ENCODE measurements at regions not wholly inside any gene's neighbourhood (a gene's known extent, or its start where the extent isn't known, plus 50 kb on each side); places are given as distances from the start of the nearest gene placed in this dataset.

DNA sequence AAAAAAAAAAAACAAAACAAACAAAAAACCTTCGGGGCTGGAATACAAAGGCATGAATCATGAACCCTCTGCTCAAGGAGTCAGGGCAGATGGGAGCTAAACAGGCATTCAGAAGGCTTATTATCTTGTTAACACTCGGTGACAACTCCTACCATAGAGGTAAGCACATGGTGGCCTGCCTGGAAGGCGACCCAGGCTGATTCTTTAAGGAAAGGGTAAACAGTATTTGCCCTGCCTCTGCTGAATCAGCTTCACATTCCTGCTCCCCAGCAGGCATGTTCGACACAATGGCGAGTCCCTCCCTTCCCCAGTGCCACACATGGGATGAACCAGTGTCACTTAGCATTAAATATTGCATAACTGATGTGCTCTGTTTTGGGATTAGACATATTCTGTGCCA lies 191.9 kb downstream of the ARL4C start:
- DNase-seq, result no peak

DNA sequence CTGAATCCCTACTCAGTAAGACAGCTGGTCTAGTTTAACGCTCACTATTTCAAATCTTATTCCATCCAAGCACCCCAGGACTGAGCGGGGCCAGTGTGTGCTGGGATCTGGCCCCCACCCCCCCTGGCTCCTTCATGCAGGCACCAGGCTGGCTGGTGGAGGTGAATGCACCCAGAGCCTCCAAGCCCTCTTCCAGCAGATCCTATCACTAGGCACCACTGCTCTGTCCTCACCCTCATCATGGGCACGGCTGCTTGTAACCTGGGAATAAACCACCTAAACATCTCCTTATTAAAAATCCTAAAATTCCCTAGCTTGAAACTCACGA lies 194.3 kb downstream of the ARL4C start:
- DNase-seq, result no peak

DNA sequence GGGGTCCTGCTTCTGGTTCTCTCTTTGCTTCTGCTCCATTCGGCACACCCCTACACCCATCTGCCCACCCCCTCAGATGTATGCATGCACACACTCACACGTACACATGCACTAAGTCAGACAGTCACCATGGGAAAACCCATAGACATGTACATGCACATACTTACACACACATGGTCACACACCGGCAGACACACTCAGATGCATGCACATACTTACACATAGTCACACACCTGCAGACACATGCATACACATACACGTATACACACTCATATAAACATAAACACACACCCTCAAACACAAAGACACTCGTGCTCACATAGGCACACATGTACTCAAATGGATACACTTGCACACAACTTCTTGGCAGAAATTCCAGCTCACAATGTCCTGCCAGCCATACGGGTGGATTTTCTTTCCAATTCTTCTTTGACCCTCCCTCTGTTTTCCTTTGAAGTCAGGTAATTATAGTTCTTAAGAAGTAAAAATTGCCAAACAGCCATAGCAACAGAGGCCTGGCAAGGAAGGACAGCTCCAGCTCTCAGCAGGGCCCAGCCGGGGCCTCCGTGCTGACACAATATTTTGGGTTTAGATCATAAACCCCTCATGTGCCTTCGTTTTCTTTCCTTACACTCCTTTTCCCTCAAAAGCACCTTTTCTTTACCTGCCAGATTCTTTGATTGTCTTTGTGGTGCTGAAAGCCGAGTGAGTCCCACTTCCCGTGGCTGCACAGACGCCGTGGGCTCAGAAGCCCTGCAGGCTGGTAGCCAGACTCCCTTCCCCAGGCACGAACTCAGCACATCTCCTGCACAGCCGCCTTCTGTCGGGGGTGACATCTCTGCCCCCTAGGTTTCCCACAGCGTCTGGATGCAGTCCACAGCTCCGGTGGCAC lies 195.7 kb downstream of the ARL4C start:
- DNase-seq, result no peak

DNA sequence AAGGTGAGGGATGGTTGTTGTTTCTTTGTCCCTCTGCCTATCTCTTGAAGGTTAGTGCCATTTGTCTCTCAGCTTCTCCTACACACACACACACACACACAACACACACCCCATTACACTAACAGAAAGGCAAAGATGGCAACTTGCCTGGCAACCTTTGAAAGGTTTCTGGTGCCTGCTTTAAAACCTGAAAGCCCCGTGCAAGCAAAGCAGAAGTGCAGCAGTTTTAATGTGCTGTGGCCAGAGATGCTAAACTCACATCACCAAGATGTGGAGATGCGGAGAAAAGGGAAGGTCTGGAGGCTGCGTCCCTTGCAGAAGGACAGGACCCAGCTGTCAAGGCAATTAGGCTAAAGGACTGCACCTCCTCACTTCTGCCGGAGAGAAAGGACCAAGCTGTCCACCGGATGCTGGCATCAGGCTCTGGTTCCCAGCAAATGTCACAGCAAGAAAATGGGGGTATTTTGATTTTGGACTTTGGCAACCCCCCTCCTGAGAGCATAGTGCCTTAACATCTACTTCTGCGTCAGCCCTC lies 196.4 kb downstream of the ARL4C start:
- no peak for DNase-seq

DNA sequence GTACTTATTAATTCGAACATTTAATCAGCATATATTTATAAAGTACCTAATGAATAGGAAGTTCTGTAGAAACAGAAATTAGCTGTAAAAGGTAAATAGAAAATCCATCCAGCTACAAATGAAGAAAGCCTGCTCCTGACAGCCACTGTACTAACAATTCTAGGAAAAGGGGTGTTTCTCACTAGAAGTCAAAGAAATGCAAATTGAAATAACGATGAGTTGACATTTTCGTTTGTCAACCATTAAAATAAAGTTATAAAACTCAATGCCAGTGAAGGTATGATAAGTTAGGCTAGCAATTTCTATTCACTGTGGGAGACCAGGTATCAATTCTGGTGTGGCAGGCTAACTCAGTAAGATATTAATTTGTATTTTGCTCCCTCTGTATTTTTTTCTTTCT lies 198.0 kb downstream of the ARL4C start:
- no peak for DNase-seq

DNA sequence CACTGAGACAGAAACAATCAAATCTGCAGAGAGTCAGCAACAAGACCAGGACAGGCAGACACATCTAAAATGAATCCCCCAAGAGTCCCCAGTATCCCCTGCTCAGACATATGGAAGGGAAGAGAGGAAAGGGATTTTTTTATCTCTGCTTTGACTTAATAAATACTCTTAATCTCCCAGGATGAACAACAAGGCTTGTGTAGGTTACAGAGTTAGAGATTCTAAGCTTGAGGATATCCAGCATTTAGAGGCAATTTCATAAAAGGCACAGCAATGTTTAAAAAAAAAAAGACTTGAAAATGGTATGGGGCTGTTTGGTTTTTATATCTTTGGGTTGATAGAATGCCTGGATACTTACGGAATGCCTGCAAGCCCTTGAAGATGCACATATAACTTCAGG lies 199.9 kb downstream of the ARL4C start:
- no peak for DNase-seq

DNA sequence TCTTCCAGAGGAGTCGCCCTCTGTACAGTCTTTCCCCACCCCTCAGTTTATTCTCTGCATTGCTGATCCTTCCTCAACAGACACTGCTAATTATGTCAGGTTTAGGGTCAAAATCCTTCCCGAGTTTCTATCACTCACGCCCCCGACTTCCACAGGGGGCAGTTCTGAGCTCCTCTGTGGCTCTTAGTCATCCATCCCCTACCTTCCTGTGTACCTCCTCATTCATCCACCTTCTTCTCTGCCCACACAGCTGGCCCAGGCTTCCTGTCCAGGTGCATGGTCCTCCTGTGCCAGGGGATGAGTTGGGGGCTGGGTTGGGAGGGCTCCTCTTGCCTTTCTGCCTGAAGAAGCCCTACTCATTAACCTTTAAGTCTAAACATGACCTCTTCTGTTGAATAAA lies 202.9 kb downstream of the ARL4C start:
- DNase-seq, result no peak

DNA sequence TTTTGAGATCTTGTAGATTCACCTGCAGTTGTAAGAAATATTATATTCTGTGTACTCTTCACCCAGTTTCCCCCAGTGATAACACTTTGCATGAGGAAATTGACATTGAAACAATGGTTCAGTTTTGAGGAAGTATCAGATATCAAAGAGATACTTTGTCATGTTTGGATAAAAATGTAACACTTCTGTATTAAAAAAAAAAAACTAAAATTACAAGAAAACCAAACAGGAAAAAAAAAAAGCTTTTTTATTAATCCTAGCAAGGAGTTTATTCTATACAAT lies 204.0 kb downstream of the ARL4C start:
- no peak for DNase-seq

DNA sequence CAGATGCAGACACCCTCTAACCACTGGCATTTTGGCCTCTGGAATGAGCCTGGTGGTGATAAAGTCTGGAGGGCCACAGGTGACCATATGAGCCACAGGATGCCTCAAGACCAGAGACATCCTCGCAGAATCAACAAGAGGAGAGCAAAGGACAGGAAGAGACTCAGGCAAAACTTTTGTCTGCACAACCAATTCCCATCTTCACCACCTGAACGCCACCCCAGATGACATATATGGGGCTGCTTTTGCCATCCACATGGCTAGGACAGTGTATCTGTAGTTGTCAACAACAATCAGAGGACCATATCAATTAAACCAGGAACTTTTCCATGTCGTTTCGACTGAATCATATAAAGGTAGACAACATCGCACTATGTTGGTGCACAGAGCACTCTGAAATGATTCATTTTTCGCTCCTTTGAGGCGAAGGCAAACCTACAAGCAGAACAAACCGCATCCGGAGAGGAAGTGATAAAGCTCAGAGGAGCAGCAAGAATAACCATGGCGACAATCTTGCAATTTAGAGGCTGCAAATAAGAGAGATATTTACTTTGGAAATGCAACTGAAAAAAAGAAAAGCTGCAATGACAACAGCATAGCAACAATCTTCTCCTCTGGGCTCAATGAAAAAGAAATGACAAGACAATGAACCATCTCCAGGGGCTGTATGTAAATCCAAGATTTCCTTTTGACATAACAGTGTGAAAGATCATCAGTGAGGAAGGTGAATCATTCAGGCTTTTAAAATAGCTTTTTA lies 204.5 kb downstream of the ARL4C start:
- DNase-seq, result peak; percentile 38 to 57

DNA sequence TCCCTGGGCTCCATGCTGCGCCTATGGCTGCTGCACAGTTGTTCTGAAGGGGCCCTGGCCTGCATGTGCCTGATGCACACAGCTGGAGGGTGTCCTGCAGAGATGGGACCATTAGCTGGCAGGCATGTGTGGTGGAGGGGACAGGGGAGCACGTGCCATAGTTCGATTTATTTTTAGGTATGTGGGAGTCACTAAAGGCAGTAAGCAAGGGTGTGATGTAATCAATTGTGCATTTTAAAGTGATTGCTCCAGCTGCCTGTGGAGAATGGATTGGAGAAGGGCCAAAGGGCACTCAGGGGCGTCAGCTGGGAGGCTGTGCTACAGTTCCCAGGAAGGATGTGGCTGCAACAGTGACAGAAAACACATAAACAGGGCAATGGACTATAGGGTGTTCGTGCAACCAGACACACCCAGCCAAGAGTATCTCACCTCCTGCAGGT lies 205.1 kb downstream of the ARL4C start:
- DNase-seq, result peak in 1 of 2 experiments; percentile 39

DNA sequence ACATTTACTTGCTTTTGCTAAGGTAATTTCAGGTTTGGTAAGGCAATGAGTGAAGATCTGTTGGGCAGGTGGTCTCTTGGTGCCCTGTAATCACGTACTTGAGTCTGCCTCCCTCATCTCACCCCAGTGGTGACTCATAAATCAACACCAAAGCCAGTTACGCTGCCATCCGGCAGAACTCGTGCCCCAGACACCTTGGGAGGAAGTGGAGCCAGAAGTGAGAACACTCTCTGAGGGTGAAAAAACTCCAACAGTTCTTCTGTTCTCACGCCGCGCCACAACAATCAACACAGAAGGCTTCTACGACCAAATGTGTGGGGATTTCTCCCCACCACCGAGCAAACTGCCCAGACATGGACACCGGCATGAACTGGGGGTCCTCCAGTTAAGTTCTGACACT lies 206.2 kb downstream of the ARL4C start:
- peak; percentile 72 to 80 for DNase-seq

DNA sequence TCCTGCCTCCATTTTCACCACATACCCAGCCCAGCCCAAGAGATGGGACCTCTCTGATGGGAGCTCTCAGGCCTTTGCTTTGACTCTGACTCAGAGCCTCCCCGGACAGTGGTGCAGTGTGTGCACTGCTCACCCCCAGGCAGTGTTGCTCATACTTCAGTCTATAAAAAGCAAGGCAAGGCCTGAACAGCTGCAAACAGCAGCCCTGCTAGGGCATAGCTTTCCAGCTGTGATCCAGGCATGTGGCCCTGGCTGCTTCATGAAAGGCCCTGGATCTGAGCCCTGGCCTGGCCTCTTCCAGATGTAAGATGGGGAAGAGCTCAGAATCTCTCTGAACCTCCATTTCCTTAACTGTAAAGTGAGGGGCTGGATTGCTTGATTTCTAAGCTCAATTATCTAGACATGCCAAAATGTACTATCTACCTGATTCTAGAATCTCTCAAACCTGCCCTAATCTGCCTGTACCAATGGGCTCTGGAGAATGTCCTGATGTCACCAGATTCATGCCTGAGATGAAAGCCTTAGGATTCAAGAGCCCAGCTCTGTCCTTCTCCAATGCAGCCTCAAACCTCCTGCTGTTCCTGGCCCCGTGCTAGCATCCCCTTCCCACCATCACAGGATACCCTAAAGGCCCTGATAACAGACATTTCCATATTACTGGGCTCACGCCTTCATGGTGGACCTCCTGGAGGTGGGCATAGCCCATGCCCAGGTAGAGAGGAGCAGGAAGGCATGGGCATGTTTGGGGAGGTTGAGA lies 206.9 kb downstream of the ARL4C start:
- DNase-seq, result peak; percentile 57 to 60

DNA sequence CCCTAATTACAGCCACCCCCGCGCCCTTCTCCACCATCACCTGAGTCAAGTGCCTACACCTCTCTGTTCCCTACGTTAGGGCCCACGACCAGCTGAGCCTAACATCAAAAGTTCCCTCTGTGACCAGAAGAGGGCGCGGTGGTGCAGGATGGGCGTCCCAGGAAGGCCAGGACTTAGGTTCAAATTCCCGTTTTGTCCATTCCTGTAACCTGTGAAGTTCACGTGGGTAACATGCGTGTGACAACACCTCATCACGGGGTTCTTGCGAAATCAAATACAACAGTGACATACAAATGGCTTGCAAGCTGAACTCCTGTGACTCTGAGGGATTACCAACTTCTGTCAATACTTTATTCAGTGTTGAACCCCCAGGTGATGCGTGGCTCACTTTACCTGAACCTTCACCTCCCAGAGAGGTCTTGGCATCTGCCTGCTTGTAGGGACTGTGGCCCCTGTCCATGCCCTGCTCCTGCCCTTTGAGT lies 207.9 kb downstream of the ARL4C start:
- DNase-seq, result peak; percentile 82 to 87

DNA sequence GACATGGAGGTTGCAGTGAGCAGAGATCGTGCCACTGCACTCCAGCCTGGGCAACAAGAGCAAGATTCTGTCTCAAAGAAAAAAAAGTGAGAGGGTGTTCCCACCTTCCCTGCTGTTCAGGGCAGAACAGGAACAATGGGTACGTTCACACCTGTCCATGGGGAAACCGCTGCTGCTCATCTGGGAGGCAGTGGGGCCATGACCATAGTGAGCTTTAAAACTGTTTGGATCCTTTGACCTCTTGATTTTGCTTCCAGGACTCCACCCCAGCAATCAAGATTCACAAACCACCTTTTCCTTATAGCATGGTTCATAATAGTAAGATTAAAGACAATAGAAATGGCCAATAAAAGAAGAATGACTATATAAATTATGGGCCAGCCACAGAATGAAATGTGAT lies 209.2 kb downstream of the ARL4C start:
- DNase-seq, result no peak

DNA sequence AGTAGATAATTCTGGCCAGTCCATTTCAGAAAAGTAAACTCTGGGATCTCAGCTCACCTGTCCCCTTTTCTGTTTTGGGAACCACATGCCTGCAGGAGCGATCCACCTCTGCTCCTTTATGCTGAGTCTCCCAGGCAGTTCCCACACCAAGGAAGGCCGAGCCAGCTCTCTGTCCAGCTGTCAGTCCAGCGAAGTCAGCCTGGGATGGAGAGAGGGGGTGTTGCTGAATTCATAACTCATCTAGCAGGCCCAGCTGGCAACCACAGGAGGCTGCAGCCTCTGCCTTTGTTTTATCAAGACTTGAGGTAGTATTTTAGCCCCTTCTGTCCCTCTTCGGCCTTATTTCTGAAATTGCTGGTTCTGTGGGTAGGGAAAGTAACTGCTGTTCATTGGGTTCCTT lies 209.9 kb downstream of the ARL4C start:
- no peak for DNase-seq

DNA sequence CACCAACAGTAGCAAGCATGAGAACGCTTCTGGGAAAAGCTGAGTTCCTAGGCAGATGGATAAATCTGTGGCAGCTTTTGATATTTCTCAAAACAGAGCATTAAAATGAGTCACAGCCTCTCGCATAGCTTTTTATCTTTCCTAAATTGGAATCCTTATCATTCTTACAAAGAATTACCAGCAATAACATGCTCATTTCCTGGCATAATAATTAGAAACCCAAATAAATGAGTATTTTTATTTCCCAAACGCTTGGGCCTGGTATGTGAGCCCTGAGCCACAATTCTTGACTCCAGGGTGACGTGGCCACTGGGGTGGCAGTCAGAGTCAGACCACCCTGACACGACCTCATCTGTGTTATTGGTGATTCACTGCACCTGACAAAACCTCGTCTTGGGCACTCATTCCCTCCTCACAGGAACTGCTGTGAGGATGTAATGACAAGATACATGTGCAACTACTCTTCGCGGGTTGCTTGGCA lies 210.7 kb downstream of the ARL4C start:
- DNase-seq, result peak in 1 of 2 experiments; percentile 24

DNA sequence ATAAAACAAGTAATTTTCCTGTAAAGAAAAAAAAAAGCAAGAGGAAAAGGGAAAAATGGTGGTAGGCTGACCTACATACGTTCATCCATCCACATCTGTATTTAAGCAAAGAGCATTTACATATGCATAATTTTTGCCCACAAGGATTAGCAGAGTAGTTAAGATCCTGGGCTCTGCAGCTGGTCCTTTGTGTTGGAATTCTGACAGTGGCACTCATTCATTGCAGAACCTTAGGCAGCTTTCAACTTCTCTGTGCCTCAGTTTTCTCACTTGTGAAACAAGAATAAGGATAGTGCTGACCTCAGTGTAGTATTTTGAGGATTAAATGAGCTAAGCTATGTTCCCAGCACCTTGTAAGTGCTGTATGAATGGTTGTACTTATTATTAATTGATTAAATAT lies 211.3 kb downstream of the ARL4C start:
- DNase-seq, result no peak

DNA sequence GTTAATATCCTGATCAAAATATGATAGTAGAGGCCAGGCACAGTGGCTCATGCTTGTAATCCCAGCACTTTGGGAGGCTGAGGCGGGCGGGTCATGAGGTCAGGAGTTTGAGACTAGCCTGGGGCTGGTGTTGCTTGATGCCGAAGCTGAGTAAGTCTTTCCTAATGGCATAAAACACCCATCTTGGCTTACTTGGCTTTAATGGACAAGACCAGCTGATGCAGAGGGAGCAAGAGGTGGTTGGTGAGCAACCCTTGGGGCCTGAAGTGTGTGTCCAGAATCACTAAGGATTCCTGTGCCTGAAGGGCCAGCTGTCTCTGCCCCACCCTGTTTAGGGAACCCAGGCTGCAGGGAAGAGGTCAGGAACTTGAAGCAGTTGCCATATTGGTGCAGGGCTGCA lies 217.2 kb downstream of the ARL4C start:
- DNase-seq, result no peak

DNA sequence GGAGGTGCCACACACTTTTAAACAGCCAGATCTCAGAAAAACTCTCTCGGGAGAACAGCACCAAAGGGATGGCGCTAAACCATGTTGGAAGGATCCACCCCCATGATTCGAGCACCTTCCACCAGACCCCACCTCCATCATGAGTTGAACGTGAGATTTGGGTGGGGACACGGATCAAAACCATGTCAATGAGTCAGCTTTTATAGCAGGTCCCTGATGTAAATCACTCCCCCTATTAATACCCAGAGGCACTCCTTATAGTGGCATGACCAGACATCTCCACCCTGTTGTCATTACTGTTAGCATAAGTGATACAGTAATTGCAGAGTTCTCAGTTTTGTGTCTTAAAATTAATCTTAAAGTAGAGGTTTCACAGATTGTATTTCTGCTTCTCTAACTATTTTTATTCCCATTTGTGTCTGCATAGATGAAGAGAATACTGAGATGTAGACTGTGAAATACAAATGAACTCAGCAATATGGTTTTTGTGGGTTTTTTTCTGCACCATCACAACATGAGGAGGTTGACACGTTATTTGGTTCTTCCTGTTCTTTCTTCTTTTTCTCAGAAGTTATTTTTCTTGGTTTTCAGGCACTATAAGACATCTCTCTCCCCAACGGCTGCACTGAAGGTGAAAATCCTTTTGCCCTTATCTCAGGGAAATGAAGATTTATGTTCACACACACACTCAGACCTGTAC lies 218.2 kb downstream of the ARL4C start:
- DNase-seq, result no peak

DNA sequence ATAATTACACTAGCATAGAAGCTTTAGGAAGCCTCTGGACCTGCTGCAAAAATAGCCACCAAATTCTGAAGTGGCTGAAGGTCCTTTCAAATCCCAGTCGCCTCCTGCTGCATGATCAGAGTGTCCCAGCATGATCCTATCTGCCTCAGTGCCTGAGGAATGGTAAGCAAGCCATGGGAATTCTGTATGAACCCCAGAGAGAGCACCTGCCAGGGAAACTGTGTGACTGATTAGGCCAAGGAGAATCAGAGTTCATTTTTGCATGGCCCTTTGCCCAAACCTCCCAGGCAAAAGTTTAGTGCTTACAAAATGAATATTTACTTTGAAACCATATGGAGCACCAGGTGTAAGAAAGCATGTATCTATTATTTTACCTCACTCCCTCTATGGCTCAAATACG lies 221.4 kb downstream of the ARL4C start:
- DNase-seq, result no peak

DNA sequence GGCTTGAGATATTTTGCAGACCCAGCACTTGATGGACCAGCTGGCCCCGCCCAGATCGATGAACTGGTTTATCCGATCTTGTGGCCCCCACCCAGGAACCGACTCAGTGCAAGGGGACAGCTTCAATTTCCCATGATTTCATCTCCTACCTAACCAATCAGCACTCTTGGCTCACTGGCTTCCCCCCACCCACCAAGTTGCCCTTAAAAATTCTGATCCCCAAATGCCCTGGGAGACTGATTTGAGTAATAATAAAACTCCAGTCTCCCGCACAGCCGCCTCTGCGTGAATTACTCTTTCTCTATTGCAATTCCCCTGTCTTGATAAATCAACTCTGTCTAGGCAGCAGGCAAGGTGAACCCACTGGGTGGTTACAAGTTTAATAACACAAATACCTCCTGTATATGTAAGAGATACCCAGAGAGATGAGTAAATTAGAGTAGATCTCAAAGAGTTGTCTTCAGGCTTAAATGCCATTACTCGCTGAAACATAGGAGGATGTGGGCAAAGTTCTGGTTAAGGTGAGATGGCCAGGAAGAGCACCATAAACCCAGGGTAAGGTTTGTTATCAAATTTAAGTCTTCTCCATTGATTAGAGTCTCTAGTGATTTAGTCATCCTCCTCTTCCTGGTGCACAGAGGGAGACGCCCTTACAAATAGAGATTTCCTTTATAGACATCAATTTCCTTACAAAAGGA lies 222.8 kb downstream of the ARL4C start:
- peak; percentile 45 to 53 for DNase-seq
